HG03196 (cell line): ENCODE measurements at regions not wholly inside any gene's neighbourhood (a gene's known extent, or its start where the extent isn't known, plus 50 kb on each side); places are given as distances from the start of the nearest gene placed in this dataset.

Source experiments
- ATAC-seq: cut with Tn5 transposase; IDR thresholded peaks from one replicate; pipeline ENCODE4 v1.9.1; 2021; ENCODE audit not compliant: unreplicated experiment

DNA sequence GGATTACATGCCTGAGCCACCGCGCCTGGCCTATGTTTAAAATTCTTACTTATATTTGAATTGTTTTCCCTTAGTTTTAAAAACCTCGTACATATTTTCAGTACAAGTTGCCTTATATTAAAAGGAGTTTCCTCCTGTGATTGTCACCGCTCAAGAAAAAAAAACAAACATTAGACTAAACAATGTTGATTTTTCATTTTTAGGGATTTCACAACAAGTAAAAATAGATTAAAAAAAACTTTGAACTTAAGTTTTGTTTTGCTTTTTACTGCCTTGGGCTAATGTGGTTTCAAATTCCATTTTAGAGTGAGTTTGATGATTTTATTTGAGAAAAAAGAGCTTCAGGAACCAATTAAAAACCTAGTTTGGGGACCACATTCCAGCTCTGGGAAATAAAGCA is 1196.6 kb upstream of the CDH18 start:
- ATAC-seq, result no peak

DNA sequence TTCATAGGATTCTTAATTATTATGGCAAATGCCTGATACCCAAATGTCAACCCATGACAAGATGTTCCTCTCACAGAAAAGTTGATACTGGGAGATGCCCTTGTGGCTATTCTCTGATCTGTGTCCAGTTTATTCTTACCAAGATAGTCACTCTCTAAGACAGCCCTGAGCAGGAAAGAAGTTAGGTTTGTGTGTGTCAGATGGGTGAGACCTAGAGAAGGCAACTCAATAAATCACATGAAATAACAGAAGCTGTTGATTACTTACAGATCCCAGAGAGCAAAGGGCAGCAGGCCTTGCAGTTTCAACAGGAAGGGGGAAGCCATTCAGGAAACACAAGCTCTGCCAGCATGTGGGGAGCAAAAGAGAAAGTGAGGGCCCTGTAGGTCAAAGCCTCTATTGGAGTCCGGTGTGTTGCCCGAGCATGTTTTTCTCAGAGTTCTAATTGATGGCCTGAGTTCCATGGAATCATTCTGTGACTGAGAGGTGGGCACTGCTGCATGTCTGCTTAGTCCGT is 1193.7 kb upstream of the CDH18 start:
- no peak for ATAC-seq

DNA sequence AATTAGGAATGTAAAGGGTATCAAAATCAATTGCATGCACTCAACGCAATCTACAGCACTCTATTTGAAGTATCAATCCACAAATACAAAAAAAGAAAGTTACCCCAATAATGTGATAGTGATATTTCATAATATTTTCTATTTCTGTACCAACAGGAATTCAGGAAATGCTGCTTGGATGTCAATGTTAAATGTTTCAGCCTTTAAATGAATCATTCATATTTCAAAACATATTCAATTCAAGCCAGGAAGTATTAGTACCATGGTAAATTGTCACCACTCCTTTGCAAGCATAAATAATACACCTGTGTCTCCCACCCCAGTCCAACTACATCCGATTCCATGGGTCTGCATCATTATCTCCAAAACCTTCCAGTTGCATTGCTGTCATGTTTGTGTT is 1185.5 kb upstream of the CDH18 start:
- no peak for ATAC-seq

DNA sequence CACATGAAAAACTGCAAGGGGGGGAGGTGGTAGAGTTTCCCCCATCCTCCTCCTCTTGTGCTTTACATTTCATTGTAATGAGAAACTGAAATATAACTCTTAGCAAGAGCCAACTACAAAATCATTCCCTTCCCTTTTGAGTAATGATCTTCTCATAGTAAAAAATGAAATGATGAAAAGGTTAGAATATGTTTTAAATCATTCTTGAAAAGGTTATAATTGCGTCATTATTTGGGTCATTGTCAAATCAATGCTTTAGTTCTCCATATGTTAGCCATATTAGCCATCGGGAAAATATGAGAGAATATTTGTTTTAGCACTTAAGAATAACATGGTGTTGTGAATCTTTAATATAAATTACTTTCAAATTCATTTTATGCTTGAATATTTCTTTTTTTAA is 1185.0 kb upstream of the CDH18 start:
- no peak for ATAC-seq

DNA sequence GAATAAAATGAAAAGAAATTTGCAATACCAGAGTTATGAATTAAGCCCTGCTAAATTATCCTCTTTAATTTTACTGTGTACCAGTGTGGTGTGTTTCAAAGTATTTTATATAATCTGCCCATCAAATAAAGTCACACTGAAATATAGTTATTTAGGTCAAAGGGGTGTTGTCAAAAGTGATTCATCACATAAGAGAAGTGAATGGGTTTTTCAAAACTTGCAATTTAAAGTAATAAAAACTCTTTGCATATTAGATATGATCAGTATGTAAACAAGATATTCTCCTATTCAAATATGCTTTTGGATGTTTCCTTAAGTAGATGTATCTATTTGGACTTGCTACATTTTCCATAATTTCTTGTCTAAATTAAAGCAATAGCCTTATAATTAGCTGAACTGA is 1183.0 kb upstream of the CDH18 start:
- no peak for ATAC-seq

DNA sequence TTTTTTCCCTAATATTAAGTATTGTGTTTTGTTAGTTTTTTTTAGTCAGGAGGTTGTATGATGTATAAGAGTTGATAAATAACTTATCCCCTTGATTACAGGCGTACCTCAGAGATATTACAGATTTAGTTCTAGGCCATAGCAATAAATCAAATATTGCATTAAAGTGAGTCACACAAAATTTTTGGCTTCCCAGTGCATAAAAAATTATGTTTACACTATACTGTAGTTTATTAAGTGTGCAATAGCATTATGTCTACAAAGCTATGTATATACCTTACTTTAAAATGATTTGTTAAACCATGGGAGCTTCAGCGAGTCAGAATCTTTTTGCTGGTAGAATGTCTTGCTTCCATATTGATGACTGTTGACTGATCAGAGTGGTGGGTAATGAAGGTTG is 1180.6 kb upstream of the CDH18 start:
- ATAC-seq, result no peak

DNA sequence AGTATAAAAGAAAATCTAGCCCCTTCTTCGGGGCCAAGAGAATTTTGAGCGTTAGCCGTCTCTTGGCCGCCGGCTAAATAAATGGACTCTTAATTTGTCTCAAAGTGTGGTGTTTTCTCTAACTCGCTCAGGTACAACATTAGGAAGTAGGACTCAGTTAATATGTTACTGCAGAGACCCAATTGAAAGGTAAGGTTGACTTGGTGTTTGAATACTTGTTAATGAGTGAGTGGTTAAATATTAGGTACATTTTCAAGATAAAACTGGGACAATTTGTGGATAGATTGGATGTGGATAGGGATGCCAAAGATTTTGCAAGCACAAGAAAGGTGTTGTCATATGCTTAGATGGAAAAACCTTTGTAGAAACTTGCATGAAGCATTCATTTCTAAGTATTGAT is 1177.3 kb upstream of the CDH18 start:
- no peak for ATAC-seq

DNA sequence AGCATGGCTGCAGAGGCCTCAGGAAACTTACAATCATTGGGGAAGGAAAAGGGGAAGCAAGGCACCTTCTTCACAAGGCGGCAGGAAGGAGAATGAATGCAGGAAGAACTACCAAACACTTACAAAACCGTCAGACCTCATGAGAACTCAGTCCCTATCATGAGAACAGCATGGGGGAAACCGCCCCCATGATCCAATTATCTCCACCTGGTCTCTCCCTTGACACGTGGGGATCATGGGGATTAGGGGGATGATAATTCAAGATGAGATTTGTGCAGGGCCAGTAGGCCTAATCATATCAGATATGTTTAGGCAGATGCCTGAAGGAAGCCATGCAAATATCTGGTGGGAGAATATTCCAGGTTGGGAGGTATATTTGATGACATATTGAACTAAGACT is 1176.4 kb upstream of the CDH18 start:
- no peak for ATAC-seq

DNA sequence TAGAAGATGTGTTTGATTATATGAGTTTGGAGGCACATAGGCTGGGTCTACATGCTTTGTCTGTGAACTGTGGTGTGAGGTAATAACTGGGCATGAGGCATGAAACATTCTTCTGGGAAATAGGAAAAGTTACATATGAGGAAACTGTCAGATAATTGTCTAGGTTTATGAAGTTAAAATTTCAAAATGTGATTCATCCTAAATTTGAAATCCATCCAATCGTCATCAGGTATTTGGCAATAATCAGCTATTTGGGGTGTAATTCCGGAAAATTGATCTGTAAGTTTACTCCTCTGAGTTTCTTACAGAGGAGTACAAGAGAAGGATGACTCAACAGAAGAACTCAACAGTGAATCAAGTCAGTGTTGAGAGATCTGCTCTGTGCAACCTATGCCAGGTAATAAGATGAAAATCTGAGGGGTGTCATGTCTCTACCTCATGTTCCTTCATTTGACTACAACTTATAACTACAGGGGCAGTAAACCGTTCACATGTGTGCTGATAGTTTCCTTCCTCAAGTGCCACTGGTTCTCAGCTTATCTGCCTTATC is 1171.6 kb upstream of the CDH18 start:
- no peak for ATAC-seq

DNA sequence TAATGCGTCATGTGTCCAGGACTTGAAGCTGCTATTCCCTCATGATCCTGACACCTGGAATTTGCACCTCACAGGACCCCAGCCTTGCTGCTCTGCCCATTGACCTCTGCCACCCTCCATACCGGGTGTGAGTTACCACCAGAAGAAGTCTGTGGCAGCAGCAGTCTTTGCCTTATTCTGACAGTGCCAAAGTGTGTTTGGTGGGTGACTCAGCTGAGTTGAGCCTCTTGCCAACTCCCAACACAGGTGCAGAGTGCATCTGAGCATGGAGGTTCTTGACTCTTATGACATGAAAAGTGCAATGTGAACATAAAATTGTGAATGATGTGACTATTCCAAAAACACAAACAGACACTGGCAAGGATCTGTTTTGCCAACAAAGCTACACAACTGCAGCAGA is 1166.5 kb upstream of the CDH18 start:
- no peak for ATAC-seq

DNA sequence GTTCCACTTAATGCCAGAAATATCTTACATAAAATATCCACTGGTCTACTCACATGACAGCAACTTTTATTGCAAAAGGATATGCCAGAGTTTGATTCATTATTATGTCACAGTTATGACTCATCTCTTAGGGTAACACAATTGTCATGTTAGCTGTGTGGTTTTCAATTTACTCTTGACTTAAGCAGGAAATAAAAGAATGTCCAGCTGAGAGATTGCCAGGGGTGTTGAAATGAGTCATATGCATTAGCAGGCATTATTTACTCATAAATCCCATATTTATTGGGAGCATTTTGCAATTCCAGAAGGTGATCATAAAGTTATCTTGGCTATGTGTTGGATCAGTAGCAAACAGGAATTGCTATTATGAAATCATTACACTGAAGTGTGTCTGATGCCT is 1164.6 kb upstream of the CDH18 start:
- no peak for ATAC-seq

DNA sequence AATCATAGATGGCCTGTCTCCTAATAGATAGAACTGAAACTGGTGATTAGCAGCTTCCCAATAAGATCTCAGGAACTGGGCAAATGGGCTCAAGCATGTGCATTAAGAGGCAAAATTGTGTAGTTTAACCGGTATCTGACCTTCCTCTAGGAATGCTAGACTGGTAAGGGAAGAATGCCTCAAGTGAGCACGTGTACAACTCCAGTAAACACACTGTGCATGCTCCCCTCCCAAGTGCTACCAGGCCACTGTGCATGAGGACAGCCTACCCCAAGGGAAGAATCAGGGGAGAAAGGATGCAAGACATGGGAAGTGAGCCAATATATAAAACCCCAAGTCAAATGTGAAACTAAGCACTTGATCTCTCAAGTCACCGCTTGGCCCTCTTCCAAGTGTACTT is 1157.4 kb upstream of the CDH18 start:
- ATAC-seq, result no peak

DNA sequence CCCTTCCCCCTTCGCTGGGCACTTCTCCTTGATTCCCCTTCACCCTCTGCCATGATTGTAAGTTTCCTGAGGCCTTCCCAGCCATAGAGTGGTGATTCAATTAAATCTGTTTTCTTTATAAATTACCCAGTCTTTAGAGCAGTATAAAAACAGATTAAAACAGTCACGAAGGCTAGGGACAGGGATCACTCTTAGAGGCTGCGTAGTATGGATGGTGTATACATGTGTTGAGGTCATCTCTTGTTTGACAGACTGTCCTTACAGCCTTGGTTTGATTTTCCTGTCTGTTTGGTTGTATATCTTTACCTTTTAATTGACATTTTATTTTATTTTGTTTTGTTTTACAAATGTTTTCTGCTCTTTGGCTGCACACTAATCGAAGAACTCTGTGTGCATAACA is 1155.7 kb upstream of the CDH18 start:
- no peak for ATAC-seq

DNA sequence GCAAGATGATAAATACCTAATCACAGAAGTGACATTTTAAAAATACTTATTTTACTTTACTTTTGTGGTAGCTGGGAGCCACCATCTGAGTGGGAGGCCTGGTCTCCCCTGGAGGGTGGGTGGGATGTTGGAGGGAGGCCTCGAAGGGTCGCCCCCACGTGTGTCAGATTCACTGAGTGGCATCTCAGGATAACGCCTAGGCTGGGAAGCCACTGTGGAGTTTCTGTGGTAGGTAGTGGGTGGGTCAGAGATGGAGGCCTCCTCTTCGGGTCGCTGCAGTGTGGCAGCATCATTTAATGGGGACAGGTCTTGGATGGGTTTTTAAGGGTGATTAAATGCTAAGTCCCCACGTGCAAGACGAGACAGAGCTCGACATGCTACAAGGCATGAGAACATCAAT is 1154.8 kb upstream of the CDH18 start:
- ATAC-seq, result no peak

DNA sequence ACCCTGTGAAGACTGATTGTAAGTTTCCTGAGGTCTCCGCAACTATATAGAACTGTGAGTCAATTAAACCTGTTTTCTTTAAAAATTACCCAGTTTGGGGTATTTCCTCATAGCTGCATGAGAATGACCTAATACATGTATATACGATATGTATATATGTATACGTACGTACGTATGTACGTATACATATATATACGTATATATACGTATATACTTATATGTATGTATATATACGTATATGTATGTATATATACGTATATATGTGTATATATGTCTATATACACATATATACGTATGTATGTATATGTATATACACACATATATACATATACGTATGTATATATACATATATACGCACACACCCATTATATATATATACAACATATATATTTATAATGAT is 1153.0 kb upstream of the CDH18 start:
- ATAC-seq, result no peak

DNA sequence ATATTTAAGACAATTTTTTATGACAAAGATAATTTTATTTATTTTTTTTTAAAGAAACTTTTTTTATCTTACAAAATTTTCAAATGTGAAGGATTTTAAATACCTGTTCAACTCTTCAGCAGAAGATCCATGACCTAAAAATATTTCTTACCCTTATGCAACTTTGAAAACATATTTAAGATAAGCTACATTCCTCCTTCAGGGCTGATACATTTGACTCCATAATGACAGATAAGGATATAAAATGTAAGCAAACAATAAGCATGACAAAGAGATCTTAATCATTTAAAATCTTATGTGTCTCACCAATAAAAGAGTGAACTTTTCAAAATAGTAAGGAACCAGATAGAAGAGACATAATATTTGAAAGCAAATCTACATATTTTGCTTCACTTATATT is 1138.2 kb upstream of the CDH18 start:
- ATAC-seq, result no peak

DNA sequence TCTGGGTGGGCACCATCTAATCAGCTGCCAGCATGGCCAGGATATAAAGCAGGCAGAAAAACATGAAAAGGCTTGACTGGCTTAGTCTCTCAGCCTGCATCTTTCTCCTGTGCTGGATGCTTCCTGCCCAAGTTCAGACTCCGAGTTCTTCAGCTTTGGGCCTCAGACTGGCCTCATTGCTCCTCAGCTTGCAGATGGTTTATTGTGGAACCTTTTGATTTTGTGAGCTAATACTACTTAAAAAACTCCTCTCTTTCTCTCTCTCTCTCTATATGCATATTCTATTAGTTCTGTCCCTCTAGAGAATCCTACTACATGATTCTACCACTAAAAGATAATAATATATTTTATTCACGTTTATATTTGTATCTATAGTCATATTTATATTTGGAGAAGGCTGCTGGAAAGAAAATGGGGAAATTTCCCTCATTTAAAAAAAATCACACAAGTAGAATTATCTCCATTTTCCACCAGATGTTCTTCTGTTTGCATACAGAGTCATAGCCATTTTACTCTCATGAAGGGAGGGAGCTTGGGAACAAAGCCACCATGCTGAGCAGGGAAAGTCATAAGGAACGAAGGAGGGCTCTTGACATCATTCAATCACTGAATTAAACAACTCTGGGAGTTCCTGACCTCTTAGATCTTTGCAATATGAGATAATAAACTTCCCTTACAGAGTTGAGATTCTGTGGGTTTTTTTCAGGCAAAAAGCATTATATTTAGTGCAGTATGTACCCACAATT is 1137.4 kb upstream of the CDH18 start:
- ATAC-seq, result no peak

DNA sequence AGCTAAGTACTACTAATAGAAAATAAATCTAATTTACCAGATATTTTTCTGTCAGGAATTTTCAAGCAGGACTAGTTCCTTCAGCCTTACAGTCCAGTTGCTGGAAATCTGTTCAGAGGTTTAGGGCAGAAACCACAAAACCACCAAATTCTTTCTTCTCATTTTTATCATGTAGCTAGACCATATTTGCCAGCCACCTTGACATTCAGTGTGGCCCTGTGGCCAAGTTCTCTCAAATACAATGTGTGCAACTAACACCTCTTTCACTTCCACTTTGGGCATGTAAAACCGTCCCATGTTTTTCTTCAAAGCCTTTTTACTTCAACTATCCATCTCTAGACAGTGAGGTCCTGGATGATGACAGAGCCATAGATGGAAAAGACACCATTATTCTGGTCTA is 1133.2 kb upstream of the CDH18 start:
- ATAC-seq, result no peak

DNA sequence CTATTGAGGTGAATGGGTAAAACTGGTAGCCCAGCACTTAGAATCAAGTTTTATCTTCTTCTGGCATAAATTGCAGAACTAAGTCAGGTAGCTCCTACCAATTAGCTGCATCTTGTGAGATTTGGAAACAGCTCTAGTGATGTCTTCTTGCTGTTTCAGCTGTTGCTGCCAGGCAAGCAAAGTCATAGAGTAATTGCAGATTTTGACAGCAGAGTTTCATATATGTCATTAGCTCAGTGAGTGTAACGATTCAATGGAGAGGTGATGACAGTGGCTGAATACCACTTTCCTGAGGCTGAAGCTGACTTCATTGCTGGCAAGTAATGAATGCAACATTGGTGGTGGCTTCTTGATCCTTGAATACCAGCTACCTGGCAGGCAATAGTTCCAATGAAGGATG is 1109.7 kb upstream of the CDH18 start:
- ATAC-seq, result no peak

DNA sequence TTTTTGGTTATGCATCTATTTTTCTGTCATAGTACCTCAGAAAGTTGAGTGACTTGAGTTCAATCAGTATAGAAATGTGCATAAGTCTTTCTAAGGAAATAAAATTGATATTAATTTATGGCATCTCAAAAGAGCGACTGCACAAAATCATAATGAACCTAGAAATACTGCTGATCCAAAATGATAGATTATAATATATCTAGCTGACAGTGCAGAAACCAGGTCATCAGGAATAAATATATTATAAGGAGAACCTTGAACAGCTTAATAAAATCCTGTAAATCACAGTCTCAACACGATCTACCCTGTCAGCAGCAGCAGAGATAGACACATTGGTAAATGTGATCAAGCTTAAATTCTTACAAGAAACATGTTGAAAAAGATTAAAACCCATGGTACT is 1106.6 kb upstream of the CDH18 start:
- no peak for ATAC-seq

DNA sequence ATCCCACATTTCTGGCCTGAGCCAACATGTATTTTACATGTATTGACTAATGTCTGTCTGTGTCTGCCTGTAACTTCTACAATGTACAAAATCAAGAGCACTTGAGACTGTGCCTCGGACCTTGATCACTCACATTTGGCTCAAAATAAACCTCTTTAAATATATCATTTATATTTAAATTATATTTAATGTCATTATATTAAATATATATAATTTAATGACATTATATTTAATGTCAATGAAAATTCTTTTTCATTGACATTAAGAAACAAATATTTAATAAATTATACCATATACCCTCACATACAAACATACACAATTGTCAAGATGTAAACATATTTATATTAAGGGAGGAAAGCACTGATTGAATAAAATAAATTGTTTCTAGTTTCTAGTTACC is 1099.8 kb upstream of the CDH18 start:
- no peak for ATAC-seq

DNA sequence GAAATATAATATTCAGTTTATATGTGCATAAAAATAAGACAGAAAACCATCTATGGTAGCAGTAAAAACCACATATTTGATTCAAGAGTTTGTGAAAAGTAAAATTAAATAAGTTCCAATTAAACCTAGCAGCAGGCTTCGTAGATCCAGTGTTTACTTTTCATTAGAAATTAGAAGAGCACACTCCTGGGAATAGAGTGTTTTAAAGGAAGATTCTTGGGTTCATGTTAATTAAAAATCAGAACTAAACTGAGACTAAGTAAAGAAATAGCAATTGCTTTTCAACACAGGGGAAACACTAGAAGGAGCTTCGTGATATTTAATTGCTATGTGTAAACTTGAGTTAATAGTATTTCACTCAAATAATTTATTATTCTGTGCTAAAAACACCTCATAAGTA is 1097.8 kb upstream of the CDH18 start:
- no peak for ATAC-seq

DNA sequence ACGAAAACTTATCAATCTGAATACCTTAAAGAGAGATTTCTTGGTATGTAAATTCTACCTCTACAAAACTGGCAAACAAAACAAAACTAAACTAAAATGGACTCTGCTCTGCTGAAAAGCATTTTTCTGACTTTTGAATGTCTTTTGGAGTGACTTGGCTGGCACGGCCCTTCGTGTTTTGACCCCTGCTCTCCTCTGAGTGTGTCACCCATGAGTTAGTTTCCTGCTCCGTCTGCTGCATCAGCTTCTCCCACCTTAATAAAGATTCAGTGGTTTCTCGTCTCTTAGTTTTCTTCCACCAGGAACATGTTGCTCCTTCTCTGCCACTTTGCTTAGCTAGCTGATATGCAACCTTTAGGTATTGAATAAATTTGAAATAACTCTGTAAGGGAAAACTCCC is 1084.0 kb upstream of the CDH18 start:
- ATAC-seq, result no peak
